Endothelial cell of umbilical vein (primary cell): ENCODE measurements at regions not wholly inside any gene's neighbourhood (a gene's known extent, or its start where the extent isn't known, plus 50 kb on each side); places are given as distances from the start of the nearest gene placed in this dataset.

ENCODE experiments used
- BruUV-seq: library from RNA; stranded (reverse); fragments of 400-500 nt; replicated peaks from 2 replicates; lab custom pipeline; 2021; lab: Mats Ljungman, UMichigan
- CTCF ChIA-PET: fragments of 300-600, 350-600 bp; sonication (Branson Sonifier 250); formaldehyde crosslinking; loops from one replicate; lab custom pipeline; 2021; ENCODE audit warnings: antibody characterized with exemption, inconsistent platforms; lab: Charles Lee
- POLR2A ChIA-PET: fragments of 300-600, 350-600 bp; sonication (Branson Sonifier 250); formaldehyde crosslinking; loops from one replicate; lab custom pipeline; 2021; ENCODE audit warnings: antibody characterized with exemption, inconsistent platforms; lab: Charles Lee
- DNase-seq: peaks from one replicate; pipeline ENCODE4 v3.0.0-alpha.2; 2011; ENCODE audit warnings: low read depth, low spot score
- FAIRE-seq: peaks from 2 replicates; lab custom pipeline; 2011; peaks lifted over from hg19 to GRCh38; lab: Jason Lieb, UNC
- H2AFZ ChIP-seq: 2 replicates; pipeline ENCODE4 v1.6.0; 2012; ENCODE audit warnings: low read depth, low read length, control low read depth, inconsistent platforms
- H3K27ac ChIP-seq: 2 replicates; pipeline ENCODE4 v1.5.1; 2011; ENCODE audit warnings: low read depth, mild to moderate bottlenecking, control low read depth, low read length, moderate library complexity; ENCODE audit not compliant: insufficient read depth
- H3K27me3 ChIP-seq, 2 experiments: 2 replicates each; pipeline versions ENCODE4 v1.6.0 to v1.6.1; 2011; ENCODE audit warnings: low read length in 2 of 2, mixed read lengths in 1 of 2; ENCODE audit not compliant: control insufficient read depth in 2 of 2, insufficient read depth in 2 of 2
- H3K36me3 ChIP-seq, 2 experiments: 2 replicates in 1 of 2; 3 replicates in 1 of 2; pipeline ENCODE4 v1.5.1; 2011; ENCODE audit warnings: low read length in 2 of 2, mild to moderate bottlenecking in 1 of 2, moderate library complexity in 1 of 2; ENCODE audit not compliant: control insufficient read depth in 2 of 2, insufficient read depth in 2 of 2; ENCODE audit errors: extremely low read depth in 1 of 2
- H3K4me1 ChIP-seq: 3 replicates; pipeline ENCODE4 v1.5.1; 2011; ENCODE audit warnings: mild to moderate bottlenecking, low read length; ENCODE audit not compliant: control insufficient read depth, insufficient read depth; ENCODE audit errors: extremely low read depth
- H3K4me2 ChIP-seq: 2 replicates; pipeline ENCODE4 v1.6.1; 2011; ENCODE audit warnings: low read length, control low read depth, mixed read lengths; ENCODE audit not compliant: insufficient read depth
- H3K4me3 ChIP-seq, 3 experiments: fragments of 200-600 bp in 1 of 3; sonication (generic), shearing (Covaris generic) in 1 of 3; replicated peaks in 1 of 3; 2 replicates each; pipeline ENCODE4 v1.5.1; 2011 to 2016; ENCODE audit warnings: control low read depth in 3 of 3, low read length in 3 of 3, mild to moderate bottlenecking in 2 of 3, inconsistent platforms in 1 of 3, low read depth in 1 of 3, moderate library complexity in 1 of 3; ENCODE audit not compliant: insufficient read depth in 1 of 3
- H3K79me2 ChIP-seq: 2 replicates; pipeline ENCODE4 v1.6.0; 2012; ENCODE audit warnings: low read length, inconsistent platforms; ENCODE audit not compliant: control insufficient read depth, insufficient read depth
- H3K9ac ChIP-seq: replicated peaks from 2 replicates; pipeline ENCODE3; 2011; ENCODE audit warnings: low read length, control low read depth; ENCODE audit not compliant: insufficient read depth; ENCODE audit errors: extremely low read depth
- H3K9me1 ChIP-seq: replicated peaks from 3 replicates; pipeline ENCODE4 v1.6.0; 2011; ENCODE audit warnings: mild to moderate bottlenecking, low read length; ENCODE audit not compliant: control insufficient read depth, insufficient read depth; ENCODE audit errors: extremely low read depth
- H3K9me3 ChIP-seq: replicated peaks from 2 replicates; pipeline ENCODE4 v1.5.1; 2012; ENCODE audit warnings: low read length, inconsistent platforms; ENCODE audit not compliant: control insufficient read depth, insufficient read depth
- H4K20me1 ChIP-seq: replicated peaks from 2 replicates; pipeline ENCODE3; 2011; ENCODE audit warnings: mild to moderate bottlenecking, low read length; ENCODE audit not compliant: control insufficient read depth, insufficient read depth; ENCODE audit errors: extremely low read depth
- EZH2 ChIP-seq: IDR thresholded peaks from 2 replicates; pipeline ENCODE4 v1.6.1; 2012; ENCODE audit warnings: borderline replicate concordance, low read depth, mild to moderate bottlenecking, moderate library complexity, low read length, inconsistent platforms; ENCODE audit not compliant: severe bottlenecking
- FOS ChIP-seq: IDR thresholded peaks from 2 replicates; pipeline ENCODE4 v1.6.1; 2011; ENCODE audit warnings: mild to moderate bottlenecking, low read length, moderate library complexity, borderline replicate concordance; ENCODE audit not compliant: insufficient read depth
- GATA2 ChIP-seq: IDR thresholded peaks from 2 replicates; pipeline ENCODE4 v1.7.0; 2011; ENCODE audit warnings: low read depth, mild to moderate bottlenecking, moderate library complexity, mixed read lengths, low read length; ENCODE audit not compliant: insufficient read length, insufficient read depth
- JUN ChIP-seq: IDR thresholded peaks from 2 replicates; pipeline ENCODE4 v1.6.1; 2011; ENCODE audit warnings: borderline replicate concordance, low read depth; ENCODE audit not compliant: insufficient read length, insufficient read depth
- MYC ChIP-seq: IDR thresholded peaks from one replicate; pipeline ENCODE4 v1.6.1; 2011; ENCODE audit warnings: mild to moderate bottlenecking, low read depth, low read length
- POLR2A ChIP-seq: IDR thresholded peaks from 2 replicates; pipeline ENCODE4 v1.6.1; 2012; ENCODE audit warnings: low read depth, mild to moderate bottlenecking, control low read depth, low read length
- POLR2AphosphoS5 ChIP-seq: IDR thresholded peaks from 2 replicates; pipeline ENCODE4 v1.6.1; 2012; ENCODE audit warnings: low read depth, mild to moderate bottlenecking, control low read depth, low read length, moderate library complexity; ENCODE audit not compliant: insufficient read depth
- dilution Hi-C: fragments of 300-500 bp; cut with MboI; formaldehyde crosslinking; loops from one replicate; pipeline ENCODE4 v1.15.0; 2019; ENCODE audit warnings: low sequenced_read_pairs; ENCODE audit not compliant: extremely low pct_ligation_motif_present
- intact Hi-C: fragments of 100-400 bp; cut with micrococcal nuclease; formaldehyde crosslinking; loops from one replicate; pipeline ENCODE4 v1.10.0; 2022
- TF ChIP-seq, protein P1 (sequence below), 2 donors: IDR thresholded peaks; 1 replicate in 1 of 2; 2 replicates in 1 of 2; pipeline ENCODE4 v1.5.1; 2011; ENCODE audit warnings: low read length in 2 of 2, mild to moderate bottlenecking in 2 of 2, moderate library complexity in 2 of 2, control low read depth in 1 of 2, inconsistent platforms in 1 of 2, low read depth in 1 of 2; ENCODE audit not compliant: insufficient read depth in 1 of 2; ENCODE audit errors: extremely low read depth in 1 of 2
- TF ChIP-seq, protein P2 (sequence below): IDR thresholded peaks from 2 replicates; pipeline ENCODE4 v1.6.1; 2011; ENCODE audit not compliant: insufficient read depth, insufficient read length

DNA sequence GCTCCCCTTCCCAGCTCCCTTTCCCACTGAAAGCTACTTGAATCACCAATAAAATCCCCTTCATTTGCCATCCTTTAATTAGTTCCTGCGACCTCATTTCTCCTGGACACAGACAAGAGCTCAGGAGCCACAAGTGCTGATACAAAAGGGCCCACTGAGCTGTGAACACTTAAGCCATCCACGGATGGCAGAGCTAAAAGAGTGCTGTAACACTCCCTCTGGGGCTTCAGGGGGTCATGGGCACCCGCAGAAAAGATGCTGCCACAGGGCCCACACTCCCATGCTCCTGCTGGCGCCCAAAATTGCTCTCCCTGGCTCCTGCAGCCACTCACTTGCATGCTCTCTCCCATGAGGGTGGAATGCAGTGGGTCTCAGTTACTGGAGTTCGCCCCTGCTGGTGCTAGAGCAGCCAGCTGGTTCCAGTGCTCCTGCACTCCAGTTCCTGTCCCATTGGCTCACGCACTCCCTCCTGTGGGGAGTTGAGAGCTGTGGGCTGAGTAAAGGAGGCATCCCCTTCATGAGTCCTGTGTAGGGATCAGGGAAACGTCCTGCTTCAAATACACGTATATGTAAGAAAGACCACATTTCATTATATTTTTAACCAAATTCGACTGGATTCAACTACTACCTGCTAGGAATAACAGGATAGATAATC lies 1291.0 kb downstream of the ARAP2 start:
- Histone ChIP-seq H3K9ac (no peak overlapping the region), H3K4me1 (no peaks in the 10 kb centered on the region), H4K20me1 (no peaks in the 10 kb centered on the region), H3K4me3 (no peak overlapping the region), H3K9me1 (no peaks in the 10 kb centered on the region), H3K9me3 (no peaks in the 10 kb centered on the region), H3K27me3 (no peaks in the 10 kb centered on the region), H3K4me2 (no peak overlapping the region), H2AFZ (no peak overlapping the region), H3K27ac (no peak overlapping the region), H3K36me3 (no peaks in the 10 kb centered on the region), H3K79me2 (no peaks in the 10 kb centered on the region)
- no TSS peak for BruUV-seq
- intact Hi-C loops (no loop called here), dilution Hi-C loops (no loop called here)
- CTCF ChIA-PET: no interaction called here
- DNase-seq (no peak), FAIRE-seq (no peak)
- POLR2A ChIA-PET: no interaction called here
- TF ChIP-seq EZH2 (no peak), JUN (no peak), GATA2 (no peak), POLR2A (no peak)

DNA sequence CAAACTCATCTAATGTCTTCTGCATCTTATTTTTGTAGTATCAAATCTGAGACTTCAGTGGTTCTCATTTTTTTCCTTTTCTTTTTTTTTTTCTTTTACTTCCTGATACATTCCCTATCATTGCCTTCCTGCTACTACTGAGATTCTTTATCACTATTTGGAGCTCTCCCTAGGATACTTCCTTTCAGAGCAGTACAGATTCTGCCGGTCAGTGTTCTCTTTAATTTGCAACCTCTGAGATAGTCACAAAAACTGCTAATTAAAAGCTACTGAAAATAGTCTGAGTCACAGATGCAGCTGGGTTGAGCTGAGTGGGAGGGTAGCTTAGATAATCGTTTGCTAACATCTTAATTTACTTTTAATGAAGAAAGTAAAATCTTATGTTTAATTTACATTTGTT lies 1279.7 kb downstream of the ARAP2 start:
- no peak overlapping the region for H2AFZ ChIP-seq
- H3K4me2 ChIP-seq: no peak overlapping the region
- no peak overlapping the region for H3K27ac ChIP-seq
- no peaks in the 10 kb centered on the region for H3K9me1 ChIP-seq
- no peaks in the 10 kb centered on the region for H4K20me1 ChIP-seq
- no TSS peak for BruUV-seq
- no peak overlapping the region for H3K9ac ChIP-seq
- no peaks in the 10 kb centered on the region for H3K4me1 ChIP-seq
- FAIRE-seq (no peak), DNase-seq (no peak)
- no peak for TF ChIP-seq JUN
- no peak for TF ChIP-seq POLR2A
- TF ChIP-seq EZH2: no peak
- TF ChIP-seq, protein P1, sequence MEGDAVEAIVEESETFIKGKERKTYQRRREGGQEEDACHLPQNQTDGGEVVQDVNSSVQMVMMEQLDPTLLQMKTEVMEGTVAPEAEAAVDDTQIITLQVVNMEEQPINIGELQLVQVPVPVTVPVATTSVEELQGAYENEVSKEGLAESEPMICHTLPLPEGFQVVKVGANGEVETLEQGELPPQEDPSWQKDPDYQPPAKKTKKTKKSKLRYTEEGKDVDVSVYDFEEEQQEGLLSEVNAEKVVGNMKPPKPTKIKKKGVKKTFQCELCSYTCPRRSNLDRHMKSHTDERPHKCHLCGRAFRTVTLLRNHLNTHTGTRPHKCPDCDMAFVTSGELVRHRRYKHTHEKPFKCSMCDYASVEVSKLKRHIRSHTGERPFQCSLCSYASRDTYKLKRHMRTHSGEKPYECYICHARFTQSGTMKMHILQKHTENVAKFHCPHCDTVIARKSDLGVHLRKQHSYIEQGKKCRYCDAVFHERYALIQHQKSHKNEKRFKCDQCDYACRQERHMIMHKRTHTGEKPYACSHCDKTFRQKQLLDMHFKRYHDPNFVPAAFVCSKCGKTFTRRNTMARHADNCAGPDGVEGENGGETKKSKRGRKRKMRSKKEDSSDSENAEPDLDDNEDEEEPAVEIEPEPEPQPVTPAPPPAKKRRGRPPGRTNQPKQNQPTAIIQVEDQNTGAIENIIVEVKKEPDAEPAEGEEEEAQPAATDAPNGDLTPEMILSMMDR (IDR thresholded peaks at IDR 0.05; ENCODE audit: extremely low read depth in 1 of 2, insufficient read depth in 1 of 2, low read depth in 1 of 2, low read length in 2 of 2): no peak
- TF ChIP-seq GATA2: no peak
- no peak for TF ChIP-seq POLR2AphosphoS5
- TF ChIP-seq MYC: no peak
- TF ChIP-seq FOS: no peak
- TF ChIP-seq, protein P2, sequence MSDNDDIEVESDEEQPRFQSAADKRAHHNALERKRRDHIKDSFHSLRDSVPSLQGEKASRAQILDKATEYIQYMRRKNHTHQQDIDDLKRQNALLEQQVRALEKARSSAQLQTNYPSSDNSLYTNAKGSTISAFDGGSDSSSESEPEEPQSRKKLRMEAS: no peak
- ChIA-PET POLR2A (no interaction called here), CTCF (no interaction called here)
- no peaks in the 10 kb centered on the region for H3K79me2 ChIP-seq
- no peak overlapping the region for H3K4me3 ChIP-seq
- intact Hi-C loops (no loop called here), dilution Hi-C loops (no loop called here)
- no peaks in the 10 kb centered on the region for H3K27me3 ChIP-seq
- H3K9me3 ChIP-seq: no peaks in the 10 kb centered on the region
- no peaks in the 10 kb centered on the region for H3K36me3 ChIP-seq
